Umbilical cord (tissue), 1 donor: ENCODE measurements at regions not wholly inside any gene's neighbourhood (a gene's known extent, or its start where the extent isn't known, plus 50 kb on each side); places are given as distances from the start of the nearest gene placed in this dataset.
"Not testable (repeated sequence)": the region's sequence is repeated elsewhere in the genome, so short reads cannot be mapped to it uniquely, and the experiment has no call there.

Experiments used
- DNase-seq: peaks from one replicate; pipeline ENCODE4 v3.0.0-alpha.2; 2015; ENCODE audit warnings: low spot score

DNA sequence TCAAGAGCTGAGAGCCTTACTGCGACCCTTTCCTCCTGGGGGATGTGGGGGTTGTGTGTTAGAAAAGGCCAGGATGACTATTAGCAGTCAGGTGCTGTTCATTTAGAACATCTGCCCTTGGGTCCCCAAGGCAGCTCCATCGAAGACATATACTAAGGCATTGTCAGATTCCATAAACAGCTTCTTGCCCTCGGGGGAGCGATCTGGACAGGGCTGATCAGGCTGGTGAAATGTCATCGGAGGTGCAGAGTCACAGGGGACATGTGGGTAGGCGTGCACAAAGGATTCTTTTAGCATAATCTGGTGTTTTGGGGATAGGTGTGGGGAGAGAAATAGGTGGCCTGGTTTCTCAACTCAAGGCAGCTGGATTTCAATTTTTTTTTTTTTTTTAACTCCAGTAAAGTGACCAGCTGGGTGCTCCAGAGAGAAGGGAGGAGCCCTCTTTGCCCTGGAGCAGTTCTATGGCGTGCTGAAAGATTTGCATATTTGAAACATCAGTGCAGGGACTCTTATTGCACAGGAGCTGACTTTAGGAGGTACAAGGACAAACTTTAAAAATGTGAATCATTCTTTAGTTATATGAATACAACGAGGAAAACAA, 160.1 kb downstream of the SUDS3 start:
- DNase-seq, result no peak

DNA sequence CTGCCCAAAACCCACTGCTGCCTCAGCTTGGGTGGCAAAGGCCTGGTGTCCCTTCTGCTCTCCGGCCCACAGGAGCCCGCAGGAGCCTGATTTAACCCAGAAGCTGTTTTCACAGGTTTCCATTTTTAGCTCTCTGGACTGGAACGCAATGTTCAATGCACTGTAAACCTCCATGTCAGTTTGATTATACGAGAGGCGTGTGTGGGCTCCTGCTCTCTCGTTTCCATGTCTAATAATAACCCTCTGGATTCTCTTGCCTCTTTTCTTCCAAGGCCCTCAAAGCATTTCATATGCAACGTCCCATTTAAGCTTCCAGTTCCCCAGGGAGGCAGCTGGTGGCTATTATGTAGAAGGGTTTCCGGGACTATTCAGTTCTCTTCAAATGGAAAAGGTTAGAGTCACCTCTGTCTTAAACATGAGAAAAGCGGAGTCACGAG, 161.1 kb downstream of the SUDS3 start:
- no peak for DNase-seq

DNA sequence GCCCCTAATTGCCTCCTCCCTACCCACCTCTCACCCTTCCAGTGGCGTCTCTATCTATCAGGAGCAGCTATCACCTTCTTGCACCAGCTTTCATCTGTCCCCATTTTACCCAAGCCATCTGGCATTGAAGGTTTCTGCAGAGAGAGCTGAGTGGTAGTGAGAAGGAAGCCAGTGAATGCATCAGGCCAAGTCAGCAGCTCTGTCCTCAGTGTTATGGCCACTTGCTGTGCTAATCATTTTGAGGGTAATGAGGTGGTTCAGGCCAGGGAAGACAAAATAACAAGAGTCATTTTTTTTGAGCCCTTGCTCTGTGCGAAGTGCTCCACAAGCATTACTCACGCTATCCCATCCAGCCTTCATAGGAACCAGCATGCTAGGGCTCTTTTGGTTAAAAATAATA, 164.7 kb downstream of the SUDS3 start:
- no peak for DNase-seq

DNA sequence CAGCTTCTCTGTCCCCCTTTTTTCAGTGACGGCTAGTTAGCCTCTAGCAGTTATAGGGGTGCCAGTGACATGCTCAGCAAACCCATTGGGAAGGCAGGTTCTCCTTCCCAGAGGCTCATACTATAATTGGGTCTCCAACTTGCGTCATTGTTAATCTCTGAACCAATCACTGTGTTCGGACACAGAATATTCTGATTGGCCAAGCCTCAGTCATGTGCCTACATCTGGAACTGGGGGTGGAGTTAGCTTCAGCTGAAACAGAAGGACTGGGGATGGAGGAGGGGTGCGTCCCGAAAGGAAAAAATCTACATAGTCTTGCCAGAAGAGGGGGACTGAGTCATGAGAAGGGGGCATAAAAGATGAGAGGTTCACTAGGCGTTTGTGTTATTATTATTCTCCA, 165.6 kb downstream of the SUDS3 start:
- DNase-seq, result no peak

DNA sequence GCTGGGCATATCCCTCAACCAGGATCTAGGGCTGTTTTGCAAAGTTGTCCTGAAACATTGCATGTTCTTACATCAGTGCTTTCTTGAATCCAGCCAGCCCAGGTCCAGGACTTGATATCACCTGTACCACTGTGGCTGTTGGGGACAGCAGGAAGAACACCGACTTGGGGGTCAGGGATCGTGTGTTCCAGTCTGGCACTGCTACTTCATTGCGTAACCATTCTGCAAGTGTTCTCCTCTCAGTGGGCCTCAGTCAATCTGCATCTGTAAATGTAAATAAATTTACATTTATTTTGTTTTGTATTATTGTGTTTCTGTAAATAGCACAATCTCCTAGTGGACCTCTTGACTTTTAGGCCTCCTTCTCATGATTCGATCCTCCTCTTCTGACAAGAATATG, 167.3 kb downstream of the SUDS3 start:
- DNase-seq, result no peak

DNA sequence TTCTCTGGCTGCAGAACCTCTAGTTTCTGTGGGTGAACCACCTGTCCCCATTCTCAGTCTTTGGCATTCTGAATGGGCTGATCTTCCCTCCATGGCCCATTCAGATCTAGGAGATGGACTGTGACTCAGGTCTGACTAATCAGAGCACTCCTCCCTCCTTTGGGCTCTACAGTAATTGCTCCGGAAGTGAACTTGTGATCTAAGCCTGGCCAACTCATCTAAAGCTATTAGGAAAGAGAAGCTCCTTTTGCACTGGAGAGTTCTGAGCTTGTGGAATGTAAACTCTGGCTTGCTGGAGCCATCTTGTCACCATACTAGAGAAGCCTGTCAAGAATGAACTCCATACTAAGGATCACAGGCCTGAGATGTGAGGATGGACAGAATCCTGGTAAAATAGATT, 168.2 kb downstream of the SUDS3 start:
- DNase-seq, result no peak

DNA sequence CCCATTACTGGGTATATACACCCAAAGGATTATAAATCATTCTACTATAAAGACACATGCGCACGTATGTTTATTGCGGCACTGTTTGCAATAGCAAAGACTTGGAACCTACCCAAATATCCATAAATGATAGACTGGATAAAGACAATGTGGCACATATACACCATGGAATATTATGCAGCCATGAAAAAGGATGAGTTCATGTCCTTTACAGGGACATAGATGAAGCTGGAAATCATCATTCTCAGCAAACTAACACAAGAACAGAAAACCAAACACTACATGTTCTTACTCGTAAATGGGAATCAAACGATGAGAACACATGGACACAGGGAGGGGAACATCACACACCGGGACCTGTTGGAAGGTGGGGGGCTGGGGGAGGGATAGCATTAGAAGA, 171.3 kb downstream of the SUDS3 start:
- DNase-seq, result not testable (repeated sequence)

DNA sequence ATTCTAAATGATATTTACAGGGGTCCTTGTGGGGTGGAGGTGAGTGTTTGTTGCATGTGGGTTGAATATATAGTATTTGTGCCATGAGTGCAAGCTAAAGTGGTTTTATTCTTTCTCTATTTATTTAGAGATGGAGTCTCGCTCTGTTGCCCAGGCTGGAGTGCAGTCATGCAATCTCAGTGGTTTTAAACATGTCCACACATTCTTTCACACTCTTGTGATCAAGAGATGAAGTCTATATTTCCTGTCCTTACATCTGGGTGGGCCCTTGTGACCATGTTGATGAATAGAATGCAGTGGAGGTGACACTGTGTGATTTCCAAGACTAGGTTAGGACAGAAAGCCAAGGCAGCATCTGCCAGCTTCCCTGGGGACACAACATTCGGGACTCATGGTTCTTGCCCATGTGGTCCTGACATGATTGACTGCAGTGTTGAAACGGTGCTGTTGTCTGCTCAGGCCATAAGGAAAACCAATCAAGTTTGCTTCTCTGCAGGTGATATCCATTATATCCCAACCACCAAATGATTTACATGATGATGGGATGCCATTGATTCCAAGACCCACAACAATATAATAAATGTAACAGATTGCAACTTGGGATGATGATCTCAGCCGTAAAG, 172.6 kb downstream of the SUDS3 start:
- no peak for DNase-seq

DNA sequence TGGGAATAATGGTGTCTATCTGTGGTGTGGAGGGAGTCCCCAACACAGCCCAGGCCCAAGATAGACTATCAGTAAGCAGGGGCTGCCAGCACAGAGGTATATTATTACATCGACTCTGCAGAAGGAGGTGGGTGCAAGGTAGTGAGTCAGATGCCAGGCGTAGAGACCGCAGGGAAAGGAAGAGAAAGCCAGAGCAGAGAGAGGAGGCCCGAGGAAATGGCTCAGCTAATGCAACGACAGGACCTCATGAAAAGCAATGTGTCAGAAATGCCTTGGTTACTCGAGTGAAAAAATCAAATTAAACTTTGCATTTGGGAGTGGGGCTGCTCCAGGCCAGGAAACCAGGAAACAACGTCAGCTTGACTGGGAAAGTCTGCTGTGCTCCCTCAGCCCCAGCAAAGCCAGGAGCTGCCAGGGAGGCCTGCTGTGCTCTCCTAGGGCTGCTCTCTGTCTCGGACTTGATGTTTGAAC, 173.2 kb downstream of the SUDS3 start:
- DNase-seq, result no peak

DNA sequence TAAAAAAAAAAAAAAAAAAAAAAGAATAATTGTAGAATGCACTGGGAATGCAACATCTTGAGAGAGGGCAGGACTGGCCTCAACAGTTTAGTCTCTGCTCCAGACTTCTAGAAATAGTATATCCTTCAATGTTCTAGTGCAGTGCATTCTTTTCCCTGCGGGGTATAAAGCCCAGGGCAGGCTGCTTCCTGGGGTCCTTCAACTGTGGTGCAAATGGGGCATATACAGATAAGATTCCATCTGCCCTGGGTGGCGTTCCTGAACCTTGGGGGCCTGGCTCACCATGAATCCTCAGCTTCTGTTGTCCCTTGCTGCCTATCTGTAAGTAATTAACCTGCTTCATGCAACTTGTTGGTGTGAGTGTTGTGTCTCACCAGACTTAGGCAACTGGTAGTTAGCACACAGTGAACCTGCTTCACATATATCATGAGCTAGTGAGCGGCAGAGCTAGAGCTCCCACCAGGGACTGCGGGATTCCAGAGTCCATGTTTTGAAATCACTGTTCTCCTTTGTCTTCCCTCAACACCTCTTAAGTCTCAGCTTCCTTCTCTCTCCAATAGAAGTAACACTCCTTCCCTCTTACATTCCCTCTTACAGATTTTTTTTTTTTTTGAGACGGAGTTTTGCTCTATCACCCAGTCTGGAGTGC, 177.6 kb downstream of the SUDS3 start:
- no peak for DNase-seq

DNA sequence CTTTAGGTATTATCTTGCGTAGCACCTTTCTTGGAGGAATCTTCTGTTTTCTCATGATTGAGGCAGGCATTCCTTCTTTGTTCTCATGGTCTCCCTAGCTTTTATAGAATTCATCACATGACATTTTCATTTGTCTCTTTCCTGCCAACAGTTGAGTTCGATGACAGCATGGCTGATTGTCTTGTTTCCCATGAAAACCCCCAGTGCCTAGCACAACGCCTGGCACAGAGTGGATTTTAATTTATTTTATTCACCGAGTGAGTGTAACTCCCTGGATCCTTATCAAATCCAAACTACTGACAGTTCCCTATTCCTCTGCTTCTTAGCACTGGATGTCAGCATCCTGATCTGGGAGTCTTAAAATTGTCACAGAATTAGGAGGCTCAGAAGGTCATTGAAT, 182.6 kb downstream of the SUDS3 start:
- DNase-seq, result no peak

DNA sequence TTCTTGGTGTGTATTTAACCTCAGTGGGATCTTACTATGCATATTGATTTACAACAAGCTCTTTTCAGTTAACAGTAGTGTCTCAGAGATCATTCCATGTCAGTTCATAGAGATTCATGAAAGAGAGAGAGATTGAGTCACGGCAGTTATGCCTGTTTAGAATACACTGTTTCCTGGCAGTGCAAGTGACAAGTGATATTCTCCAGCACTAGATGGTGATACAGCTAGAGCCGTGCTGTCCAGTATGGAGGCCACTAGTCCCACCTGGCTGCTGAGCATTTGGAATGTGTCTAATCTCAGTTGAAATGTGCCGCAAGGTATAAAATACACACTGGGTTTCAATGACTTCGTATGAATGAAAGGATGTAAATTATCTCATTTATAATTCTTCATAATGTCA, 184.4 kb downstream of the SUDS3 start:
- DNase-seq, result peak; percentile 2

DNA sequence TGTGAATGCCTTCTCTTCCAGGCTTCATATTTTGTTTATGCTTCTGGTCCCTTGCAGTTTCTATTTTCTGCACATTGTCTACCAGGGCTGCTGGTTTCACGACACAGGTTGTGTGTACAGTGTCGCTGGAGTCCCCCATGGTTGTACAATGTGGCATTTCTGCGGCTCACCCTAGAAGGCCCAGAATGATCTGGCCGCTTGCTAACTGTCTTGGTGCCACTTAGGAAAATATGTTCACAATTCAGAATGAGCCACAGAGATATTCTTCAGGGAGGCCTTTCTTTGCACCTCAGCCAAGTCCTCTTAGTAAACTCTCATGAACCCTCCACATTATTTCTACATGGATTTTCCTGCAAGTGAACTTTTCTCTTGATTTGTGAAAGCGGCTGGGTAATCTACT, 195.4 kb downstream of the SUDS3 start:
- DNase-seq, result no peak

DNA sequence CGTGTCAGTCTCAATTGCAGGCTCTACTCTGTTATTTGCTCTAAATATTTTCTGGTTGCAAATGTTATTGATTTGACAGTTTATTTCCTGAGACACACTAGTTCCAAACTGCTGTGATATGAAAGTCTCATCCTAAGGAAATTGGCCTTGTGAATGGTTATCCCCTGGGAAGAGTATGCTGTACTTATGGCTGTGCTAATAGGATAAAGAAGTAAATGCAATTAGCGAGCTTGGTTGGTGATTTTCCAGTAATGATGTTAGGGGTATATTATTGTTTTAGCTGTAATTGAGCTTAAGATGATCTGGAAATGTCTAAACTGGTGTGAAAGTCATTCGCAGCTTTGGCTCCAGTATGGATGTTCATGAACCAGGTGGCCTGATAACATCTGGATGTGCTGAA, 197.9 kb downstream of the SUDS3 start:
- no peak for DNase-seq

DNA sequence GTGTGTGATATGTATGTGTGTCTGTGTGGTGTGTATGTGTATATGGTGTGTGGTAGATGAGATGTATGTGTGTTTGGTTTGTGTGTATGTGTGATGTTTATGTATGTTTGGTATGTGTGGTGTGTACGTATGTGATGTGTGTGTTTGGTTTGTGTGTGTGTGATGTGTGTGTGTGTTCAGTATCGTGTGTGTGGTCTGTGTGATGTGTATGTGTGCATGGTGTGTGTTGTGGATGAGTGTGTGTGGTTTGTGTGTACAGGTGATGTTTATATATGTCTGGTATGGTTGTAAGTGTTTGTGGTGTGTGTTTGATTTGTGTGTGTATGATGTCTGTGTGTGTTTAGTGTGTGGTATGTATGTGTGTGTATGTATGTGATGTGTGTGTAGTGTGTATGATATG, 199.4 kb downstream of the SUDS3 start:
- no peak for DNase-seq

DNA sequence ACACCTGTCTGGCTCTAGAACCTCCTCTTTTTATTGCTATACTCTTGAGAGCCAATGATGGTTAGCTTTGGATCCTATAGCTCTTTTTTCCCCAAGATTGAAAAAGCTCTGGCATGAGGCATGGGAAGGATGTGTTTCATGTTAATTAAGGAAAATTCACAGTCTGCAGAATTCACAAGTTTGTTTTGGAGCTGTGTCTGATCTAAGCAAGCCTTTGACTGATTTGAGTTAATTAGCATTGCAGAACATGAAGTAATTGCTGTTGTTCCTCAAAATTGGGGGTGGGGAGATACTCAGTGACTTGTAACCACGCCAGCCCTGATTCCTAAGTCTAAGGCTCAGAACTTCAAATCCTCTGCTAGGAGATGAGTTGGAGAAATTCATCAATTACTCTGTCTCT, 205.0 kb downstream of the SUDS3 start:
- no peak for DNase-seq

DNA sequence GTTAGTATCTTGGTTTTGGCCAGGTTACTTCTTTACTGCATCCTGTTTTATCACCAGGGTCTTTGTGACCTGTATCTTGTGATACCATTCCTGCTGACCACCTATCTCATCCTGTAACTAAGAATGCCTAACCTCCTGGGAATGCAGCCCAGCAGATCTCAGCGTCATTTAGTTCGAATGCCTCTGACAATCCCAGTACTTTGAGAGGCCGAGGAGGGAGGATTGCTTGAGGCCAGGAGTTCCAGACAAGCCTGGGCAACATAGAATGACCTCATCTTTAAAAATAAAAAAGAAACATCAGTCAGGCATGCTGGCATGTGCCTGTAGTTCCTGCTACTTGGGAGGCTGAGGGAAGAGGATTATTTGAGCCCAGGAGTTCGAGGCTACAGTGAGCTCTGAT, 206.5 kb downstream of the SUDS3 start:
- DNase-seq, result no peak

DNA sequence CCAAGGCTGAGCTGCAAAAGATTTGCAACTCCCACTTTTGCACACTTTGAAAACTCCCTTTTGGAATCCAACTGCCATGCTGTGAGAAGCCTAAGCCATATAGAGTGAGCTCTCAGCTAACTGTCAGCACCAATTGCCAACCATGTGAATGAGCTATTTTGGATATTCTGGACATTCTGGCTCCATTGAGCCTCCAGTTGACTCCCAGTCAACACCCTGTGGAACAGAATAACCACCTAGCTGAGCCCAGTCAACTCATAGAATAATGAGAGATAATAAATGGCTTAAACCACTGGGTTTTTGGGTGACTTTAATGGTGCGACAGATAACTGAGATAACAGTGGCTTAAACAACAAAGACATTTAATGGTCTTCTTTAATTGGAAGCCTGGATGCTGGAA, 210.1 kb downstream of the SUDS3 start:
- DNase-seq, result no peak

DNA sequence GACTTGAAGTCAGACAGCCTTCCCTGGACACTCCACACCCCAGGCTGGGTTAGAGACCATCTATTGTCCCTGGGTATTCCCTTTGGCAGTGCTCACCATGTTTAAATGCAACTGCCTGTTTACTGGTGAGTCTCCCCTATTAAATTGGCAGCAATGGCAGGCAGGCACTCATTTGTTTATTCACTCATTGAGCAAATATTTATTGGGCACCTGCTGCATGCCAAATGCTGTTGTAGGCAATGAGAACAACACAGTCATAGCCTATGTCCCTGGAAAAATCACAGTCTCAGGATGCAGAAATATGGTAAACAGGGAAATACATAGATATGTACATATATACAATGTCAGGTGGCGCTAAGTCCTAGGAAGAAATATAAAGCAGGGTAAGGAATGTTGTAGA, 212.8 kb downstream of the SUDS3 start:
- DNase-seq, result no peak

DNA sequence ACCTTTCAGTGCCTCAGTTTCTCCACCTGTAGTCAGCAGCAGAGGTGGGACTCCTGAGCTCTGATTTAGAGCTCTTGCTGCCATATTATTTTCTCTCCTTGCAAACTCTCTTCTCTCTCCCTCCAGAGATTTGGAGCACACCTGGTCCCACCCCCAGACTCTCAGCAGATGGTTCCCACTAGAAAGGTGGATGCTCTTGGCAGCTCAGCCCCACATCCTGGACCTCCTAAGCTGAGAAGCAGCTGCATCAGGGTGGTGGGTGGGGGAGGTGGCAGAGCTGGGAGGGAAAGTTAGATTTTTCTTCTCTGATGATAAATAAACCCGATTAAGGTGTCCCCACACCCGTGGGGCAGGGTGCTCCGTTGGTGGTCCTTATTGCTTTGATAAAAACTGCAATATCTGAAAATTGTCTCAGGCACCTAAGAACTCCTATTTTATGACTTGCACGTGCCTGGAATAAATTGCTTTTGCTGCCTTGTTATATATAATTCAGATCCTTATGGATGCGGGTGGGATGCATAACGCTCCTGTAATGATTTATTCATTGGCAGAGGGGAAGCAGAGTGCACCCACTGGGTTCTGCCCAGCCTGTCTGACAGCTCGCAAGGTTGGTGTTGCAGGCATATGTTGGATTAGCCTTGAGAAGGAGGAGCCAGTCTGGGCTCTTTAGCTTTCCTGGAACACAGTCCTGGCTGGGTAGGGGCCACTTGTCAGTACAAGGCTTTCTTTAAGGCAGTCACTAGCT, 214.2 kb downstream of the SUDS3 start:
- DNase-seq, result no peak

DNA sequence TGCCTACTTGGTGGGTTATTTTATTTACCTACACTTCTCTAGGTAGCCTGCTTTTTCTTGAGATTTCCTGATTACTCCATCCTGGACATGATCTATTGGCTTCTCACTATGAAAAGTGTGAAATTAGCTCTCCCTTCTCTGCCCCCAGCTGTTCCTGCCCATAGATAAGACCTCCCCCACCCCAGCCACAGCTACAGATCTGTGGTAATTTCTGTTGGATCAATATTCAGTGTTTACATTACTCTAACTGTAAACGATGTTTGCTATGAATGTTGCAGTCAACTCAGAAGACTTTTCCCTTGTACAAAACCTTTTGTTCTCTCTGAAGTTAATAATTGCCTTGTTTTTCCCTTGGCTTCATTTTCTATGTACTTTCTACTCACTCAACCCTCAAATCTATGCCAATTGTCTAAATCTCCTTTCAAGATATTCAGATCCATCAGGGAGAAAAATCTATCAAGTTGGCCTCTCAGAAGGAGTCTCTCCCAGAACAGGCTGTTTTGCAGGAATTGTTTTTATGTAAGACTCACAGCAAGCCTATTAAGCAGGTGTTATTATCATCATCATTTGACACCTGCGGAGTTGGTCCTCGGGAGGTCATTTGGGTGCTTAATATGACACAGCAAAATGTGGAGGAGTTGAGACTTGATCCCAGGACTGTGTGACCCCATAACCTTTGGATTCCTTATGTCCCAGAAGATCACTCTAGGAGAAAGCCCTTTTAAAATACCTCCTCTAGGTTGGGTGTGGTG, 227.4 kb downstream of the SUDS3 start:
- no peak for DNase-seq

DNA sequence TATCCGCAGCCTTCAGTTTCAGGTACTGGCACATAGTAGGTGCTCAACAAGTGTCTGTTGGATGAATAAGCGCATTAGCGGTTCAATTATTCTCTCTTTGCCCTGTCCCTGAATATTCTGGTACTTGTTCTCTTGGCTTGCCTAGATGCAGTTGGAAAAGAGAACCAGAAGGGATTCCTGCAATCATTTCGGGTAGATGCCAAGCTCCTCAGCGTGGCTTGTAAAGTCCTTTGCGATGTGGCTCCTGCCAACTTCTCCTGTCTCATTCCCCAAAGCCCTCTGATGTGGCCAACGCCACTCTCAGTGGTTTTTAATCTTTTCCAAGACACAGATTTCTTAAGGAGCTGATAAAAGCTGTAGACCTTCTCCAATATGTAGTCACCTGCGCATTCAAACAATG, 230.3 kb downstream of the SUDS3 start:
- DNase-seq, result no peak
